ENCODE measurements at regions not wholly inside any gene's neighbourhood (a gene's known extent, or its start where the extent isn't known, plus 50 kb on each side); places are given as distances from the start of the nearest gene placed in this dataset.

DNA sequence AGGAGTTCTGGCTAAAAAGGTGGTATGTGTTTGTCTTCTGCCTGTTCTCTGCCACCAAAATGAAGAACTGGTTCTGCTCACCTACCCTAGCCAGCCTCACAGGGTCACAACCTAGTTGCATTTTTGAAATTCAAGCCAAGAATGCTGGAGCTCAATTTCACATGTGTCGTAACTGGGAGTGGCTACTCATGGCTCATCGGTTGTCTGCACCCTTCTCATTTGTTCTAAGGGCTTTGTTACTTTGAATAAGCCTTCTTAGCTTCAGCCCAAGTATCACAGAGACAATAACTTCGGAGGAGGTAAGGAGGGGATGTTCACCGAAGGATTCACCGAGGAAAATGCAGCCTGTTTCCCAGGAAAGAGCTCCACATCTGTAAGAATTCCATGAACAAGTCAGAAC, 134.3 kb upstream of the RARB start:
- no peaks in the 10 kb centered on the region for H3K9me2 ChIP-seq (replicated peaks; ENCODE audit: insufficient read depth, low read length)

DNA sequence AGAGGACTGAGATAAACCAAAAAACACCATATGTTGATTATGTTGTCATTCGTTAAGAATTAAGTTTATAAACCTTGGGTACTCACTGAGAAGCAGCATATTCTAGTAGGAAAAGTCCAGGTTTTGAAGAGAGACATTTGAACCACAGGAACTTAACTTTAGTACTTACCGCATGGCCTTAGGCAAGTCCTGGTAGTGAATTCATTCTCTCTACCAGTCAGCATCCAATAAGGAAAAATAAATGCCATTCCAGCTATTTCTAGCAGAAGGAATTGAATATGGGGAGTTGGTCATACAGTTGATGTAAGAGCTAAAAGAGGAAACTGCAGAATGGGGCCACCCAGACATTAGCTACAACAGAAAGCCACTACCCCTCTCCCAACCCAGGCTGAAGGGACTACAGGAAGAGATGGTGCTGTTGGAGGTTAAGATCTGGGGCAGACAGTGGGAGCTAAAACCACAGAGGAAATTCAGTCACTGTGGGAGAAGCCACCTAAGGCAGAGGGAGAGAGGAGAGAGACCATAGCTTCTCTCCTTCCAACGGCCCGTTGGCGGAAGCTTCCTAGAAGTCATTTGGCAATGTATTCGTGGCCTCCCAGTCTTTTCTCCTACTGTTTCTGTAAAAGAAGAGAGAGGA, 133.8 kb upstream of the RARB start:
- no peak overlapping the region for H3K4me2 ChIP-seq (ENCODE audit: low read depth, low read length)
- no peaks in the 10 kb centered on the region for H3F3A ChIP-seq (ENCODE audit: insufficient read depth, low read length)
- H4K20me1 ChIP-seq (ENCODE audit: insufficient read depth, low read length) = no peaks in the 10 kb centered on the region
- H3K36me3 ChIP-seq (replicated peaks; ENCODE audit: insufficient read depth, low read length) = no peaks in the 10 kb centered on the region
- H3K27ac ChIP-seq (ENCODE audit: low read length) = no peak overlapping the region
- no peaks in the 10 kb centered on the region for H3K9me3 ChIP-seq (replicated peaks; ENCODE audit: insufficient read depth, low read length)
- DNase-seq = no peak
- no peak overlapping the region for H2AFZ ChIP-seq (ENCODE audit: low read length)
- TF ChIP-seq, protein P1, sequence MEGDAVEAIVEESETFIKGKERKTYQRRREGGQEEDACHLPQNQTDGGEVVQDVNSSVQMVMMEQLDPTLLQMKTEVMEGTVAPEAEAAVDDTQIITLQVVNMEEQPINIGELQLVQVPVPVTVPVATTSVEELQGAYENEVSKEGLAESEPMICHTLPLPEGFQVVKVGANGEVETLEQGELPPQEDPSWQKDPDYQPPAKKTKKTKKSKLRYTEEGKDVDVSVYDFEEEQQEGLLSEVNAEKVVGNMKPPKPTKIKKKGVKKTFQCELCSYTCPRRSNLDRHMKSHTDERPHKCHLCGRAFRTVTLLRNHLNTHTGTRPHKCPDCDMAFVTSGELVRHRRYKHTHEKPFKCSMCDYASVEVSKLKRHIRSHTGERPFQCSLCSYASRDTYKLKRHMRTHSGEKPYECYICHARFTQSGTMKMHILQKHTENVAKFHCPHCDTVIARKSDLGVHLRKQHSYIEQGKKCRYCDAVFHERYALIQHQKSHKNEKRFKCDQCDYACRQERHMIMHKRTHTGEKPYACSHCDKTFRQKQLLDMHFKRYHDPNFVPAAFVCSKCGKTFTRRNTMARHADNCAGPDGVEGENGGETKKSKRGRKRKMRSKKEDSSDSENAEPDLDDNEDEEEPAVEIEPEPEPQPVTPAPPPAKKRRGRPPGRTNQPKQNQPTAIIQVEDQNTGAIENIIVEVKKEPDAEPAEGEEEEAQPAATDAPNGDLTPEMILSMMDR (IDR thresholded peaks at IDR 0.05; ENCODE audit: low read length) = no peak
- TF ChIP-seq EZH2 (optimal IDR thresholded peaks at IDR 0.05; ENCODE audit: low read depth, low read length) = no peak
- TF ChIP-seq EZH2phosphoT487 (IDR thresholded peaks at IDR 0.05; ENCODE audit: low read length) = no peak
- H3K9ac ChIP-seq (ENCODE audit: low read length) = no peak overlapping the region
- no peaks in the 10 kb centered on the region for H3K4me1 ChIP-seq (ENCODE audit: low read length)
- H3K4me3 ChIP-seq (ENCODE audit: low read length) = no peak overlapping the region
- H3K9me2 ChIP-seq (replicated peaks; ENCODE audit: insufficient read depth, low read length) = no peaks in the 10 kb centered on the region
- no peaks in the 10 kb centered on the region for H3K79me2 ChIP-seq (ENCODE audit: low read length)
- no peaks in the 10 kb centered on the region for H3K27me3 ChIP-seq (replicated peaks; ENCODE audit: insufficient read depth, low read length)

More for the DNA sequence above, 134.3 kb upstream of the RARB start:
- H4K20me1 ChIP-seq (ENCODE audit: insufficient read depth, low read length) = no peaks in the 10 kb centered on the region
- no peak overlapping the region for H3K4me3 ChIP-seq (ENCODE audit: low read length)
- H3K36me3 ChIP-seq (replicated peaks; ENCODE audit: insufficient read depth, low read length) = no peaks in the 10 kb centered on the region
- H3K9ac ChIP-seq (ENCODE audit: low read length) = no peak overlapping the region
- TF ChIP-seq, protein P1 (IDR thresholded peaks at IDR 0.05; ENCODE audit: low read length) = no peak
- TF ChIP-seq EZH2 (optimal IDR thresholded peaks at IDR 0.05; ENCODE audit: low read depth, low read length) (no peak), EZH2phosphoT487 (IDR thresholded peaks at IDR 0.05; ENCODE audit: low read length) (no peak)
- no peak for DNase-seq
- no peak overlapping the region for H3K27ac ChIP-seq (ENCODE audit: low read length)
- no peaks in the 10 kb centered on the region for H3K79me2 ChIP-seq (ENCODE audit: low read length)
- no peaks in the 10 kb centered on the region for H3K4me1 ChIP-seq (ENCODE audit: low read length)
- H3K27me3 ChIP-seq (replicated peaks; ENCODE audit: insufficient read depth, low read length) = no peaks in the 10 kb centered on the region
- H3F3A ChIP-seq (ENCODE audit: insufficient read depth, low read length) = no peaks in the 10 kb centered on the region
- H3K9me3 ChIP-seq (replicated peaks; ENCODE audit: insufficient read depth, low read length) = no peaks in the 10 kb centered on the region
- no peak overlapping the region for H2AFZ ChIP-seq (ENCODE audit: low read length)
- H3K4me2 ChIP-seq (ENCODE audit: low read depth, low read length) = no peak overlapping the region

DNA sequence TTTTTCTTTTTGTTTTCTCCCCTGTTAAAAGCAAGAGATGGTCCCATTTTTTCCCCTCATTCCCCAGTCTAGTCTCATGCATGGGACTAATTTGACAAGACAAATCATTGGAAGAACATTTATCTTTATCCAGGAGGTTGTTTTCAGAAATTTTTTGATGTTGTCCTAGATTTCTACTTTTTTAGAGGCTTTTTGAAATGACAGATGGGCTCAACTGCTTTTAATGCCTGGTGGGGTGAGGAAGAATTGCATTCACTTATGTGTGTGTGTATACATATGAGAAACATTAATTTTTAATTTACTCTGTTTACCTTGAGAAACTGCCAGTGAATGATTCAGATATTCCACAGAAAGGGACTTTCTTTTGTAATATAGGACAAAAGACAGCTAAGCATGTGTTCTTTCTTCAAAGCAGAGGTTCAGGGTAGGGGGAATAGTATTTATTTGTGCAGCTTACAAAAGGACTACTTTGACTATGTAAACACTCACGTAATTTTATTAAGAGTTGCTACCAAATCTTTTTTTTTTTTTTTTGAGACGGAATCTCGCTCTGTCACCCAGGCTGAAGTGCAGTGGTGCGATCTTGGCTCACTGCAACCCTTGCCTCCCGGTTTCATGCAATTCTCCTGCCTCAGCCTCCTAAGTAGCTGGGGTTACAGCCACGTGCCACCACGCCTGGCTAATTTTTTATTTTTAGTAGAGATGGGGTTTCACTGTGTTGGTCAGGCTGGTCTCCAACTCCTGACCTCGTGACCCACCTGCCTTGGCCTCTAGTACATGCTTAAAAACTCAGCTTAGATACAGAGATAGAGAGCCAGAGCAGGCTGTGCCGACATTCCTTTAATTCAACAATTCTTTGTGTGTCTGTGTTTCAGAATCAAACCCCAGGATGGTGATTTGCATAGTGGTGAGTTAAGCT, 130.1 kb upstream of the RARB start:
- H3K9me2 ChIP-seq (replicated peaks; ENCODE audit: insufficient read depth, low read length) = no peaks in the 10 kb centered on the region
- no peaks in the 10 kb centered on the region for H3F3A ChIP-seq (ENCODE audit: insufficient read depth, low read length)
- H3K4me2 ChIP-seq (ENCODE audit: low read depth, low read length) = no peak overlapping the region
- no peaks in the 10 kb centered on the region for H3K36me3 ChIP-seq (replicated peaks; ENCODE audit: insufficient read depth, low read length)
- H4K20me1 ChIP-seq (ENCODE audit: insufficient read depth, low read length) = no peaks in the 10 kb centered on the region
- no peak overlapping the region for H2AFZ ChIP-seq (ENCODE audit: low read length)
- no peak for DNase-seq
- TF ChIP-seq, protein P1 (IDR thresholded peaks at IDR 0.05; ENCODE audit: low read length) = no peak
- TF ChIP-seq EZH2phosphoT487 (IDR thresholded peaks at IDR 0.05; ENCODE audit: low read length) (no peak), EZH2 (optimal IDR thresholded peaks at IDR 0.05; ENCODE audit: low read depth, low read length) (no peak)
- H3K79me2 ChIP-seq (ENCODE audit: low read length) = no peaks in the 10 kb centered on the region
- no peaks in the 10 kb centered on the region for H3K27me3 ChIP-seq (replicated peaks; ENCODE audit: insufficient read depth, low read length)
- no peaks in the 10 kb centered on the region for H3K4me1 ChIP-seq (ENCODE audit: low read length)
- H3K9ac ChIP-seq (ENCODE audit: low read length) = no peak overlapping the region
- H3K4me3 ChIP-seq (ENCODE audit: low read length) = no peak overlapping the region
- no peak overlapping the region for H3K27ac ChIP-seq (ENCODE audit: low read length)
- no peaks in the 10 kb centered on the region for H3K9me3 ChIP-seq (replicated peaks; ENCODE audit: insufficient read depth, low read length)
